C4-2B (cell line): ENCODE measurements at regions not wholly inside any gene's neighbourhood (a gene's known extent, or its start where the extent isn't known, plus 50 kb on each side); places are given as distances from the start of the nearest gene placed in this dataset.

Source experiments
- H3K27ac ChIP-seq: fragments of 450-650 bp; 2 replicates; pipeline ENCODE4 v1.5.1; 2017
- ZFX ChIP-seq: fragments of 450-650 bp; IDR thresholded peaks from 2 replicates; pipeline ENCODE4 v1.6.1; 2017
- TF ChIP-seq, protein P1 (sequence below): fragments of 450-650 bp; conservative IDR thresholded peaks from 2 replicates; pipeline ENCODE4 v1.5.1; 2017; ENCODE audit warnings: mild to moderate bottlenecking

DNA sequence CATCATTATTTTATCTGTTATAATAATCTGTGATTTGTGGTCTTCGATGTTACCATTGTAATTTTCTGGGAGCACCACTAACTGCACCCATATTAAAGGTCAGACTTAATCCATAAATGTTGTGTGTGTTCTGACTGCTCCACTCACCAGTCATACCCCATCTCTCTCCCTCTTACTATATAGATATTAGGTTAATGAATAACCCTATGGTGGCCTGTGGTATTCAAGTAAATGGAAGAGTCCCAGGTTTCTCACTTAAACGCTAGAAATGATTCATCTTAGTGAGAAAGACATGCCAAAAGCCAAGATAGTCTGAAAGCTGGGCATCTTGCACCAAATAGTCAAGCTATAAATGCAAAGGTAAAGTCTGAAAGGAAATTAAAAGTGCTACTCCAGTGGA is 1358.5 kb downstream of the ROBO2 start:
- TF ChIP-seq ZFX: no peak
- TF ChIP-seq, protein P1, sequence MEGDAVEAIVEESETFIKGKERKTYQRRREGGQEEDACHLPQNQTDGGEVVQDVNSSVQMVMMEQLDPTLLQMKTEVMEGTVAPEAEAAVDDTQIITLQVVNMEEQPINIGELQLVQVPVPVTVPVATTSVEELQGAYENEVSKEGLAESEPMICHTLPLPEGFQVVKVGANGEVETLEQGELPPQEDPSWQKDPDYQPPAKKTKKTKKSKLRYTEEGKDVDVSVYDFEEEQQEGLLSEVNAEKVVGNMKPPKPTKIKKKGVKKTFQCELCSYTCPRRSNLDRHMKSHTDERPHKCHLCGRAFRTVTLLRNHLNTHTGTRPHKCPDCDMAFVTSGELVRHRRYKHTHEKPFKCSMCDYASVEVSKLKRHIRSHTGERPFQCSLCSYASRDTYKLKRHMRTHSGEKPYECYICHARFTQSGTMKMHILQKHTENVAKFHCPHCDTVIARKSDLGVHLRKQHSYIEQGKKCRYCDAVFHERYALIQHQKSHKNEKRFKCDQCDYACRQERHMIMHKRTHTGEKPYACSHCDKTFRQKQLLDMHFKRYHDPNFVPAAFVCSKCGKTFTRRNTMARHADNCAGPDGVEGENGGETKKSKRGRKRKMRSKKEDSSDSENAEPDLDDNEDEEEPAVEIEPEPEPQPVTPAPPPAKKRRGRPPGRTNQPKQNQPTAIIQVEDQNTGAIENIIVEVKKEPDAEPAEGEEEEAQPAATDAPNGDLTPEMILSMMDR: no peak
- no peak overlapping the region for H3K27ac ChIP-seq

DNA sequence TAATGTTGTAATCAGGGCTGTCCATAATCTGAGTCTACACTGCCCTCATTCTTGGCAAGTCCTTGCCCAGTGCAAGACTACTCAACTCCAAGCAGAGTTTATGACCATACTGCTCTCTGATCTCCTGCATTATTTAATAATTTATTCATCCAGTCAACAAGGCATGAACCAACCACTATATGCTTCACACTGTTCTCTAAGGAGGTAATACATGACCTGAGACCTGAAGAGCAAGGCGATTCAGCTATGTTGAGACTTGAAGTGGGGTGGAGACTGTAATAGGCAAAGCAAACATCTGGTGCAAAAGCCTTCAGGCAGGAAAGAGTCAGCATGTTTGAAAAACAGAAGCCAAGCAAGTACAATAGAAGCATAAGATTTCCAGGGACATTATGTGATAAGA is 1362.8 kb downstream of the ROBO2 start:
- no peak overlapping the region for H3K27ac ChIP-seq
- TF ChIP-seq, protein P1: no peak
- no peak for TF ChIP-seq ZFX

DNA sequence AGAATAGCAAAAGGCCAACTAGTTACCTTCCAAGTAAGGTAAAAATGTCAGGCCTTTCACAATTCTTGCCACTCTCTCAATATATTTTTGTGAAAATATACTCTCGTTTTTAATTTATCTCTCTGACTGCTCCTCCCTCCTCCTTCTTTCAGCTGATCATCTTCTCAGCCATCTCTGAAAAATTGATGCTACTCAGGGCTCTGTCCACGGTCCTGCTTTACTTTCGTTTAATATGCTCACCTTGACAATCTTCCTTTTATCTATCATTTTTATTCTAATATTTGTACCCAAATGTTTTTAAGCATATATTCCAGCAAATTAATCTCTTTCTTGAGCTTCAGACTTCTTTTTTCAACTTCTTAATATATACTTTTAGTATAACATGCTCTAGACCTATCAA is 1362.1 kb downstream of the ROBO1 start:
- H3K27ac ChIP-seq: no peak overlapping the region
- TF ChIP-seq ZFX: no peak
- TF ChIP-seq, protein P1: no peak

DNA sequence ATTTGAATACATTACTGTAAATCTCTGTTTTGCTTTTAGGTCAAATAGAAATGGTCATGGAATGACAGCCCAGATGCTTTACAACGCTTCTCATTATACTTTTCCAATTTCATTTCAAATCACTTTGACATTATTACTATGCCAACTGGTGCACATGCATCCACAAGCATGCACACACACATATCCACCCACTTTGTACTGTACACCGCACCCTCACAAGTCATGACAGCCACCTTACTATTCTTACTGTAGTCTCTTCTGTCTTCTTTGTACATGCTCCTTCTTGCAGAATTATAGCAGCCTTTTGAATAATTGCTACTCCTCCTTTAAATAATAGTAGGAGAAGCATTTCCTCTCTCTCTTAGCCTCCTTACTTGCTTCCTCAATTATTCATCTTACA is 1361.4 kb downstream of the ROBO1 start:
- no peak for TF ChIP-seq ZFX
- TF ChIP-seq, protein P1: no peak
- no peak overlapping the region for H3K27ac ChIP-seq

- no peak overlapping the region for H3K27ac ChIP-seq
- TF ChIP-seq ZFX: no peak
- TF ChIP-seq, protein P1: no peak
Measured at GRCh38 chr3:78410077-78410476, 1357.7 kb downstream of the ROBO1 start.

GRCh38 chr3:78414261-78414660 is 1353.5 kb downstream of the ROBO1 start:
- H3K27ac ChIP-seq: no peak overlapping the region
- TF ChIP-seq, protein P1: no peak
- TF ChIP-seq ZFX: no peak

DNA sequence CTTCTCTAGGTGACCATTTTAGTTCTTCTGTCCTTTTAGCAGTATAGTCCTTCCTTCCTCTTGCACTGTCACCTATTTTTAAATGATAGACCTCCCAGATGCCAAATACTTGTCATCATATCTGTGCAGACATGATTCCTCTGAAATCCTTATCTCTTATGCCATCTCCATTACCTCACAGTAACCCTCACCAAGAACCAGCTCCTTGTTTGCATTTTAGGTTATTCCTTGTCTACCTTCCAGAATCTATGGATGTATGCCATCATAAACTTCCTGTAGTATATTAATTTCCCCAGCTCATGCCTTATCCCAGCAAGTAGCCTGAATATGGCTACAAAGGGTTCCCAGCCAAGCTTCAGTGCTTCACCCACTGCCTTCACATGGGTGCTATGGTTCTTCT is 1347.2 kb downstream of the ROBO1 start:
- TF ChIP-seq ZFX: no peak
- H3K27ac ChIP-seq: peak overlapping the region; percentile 32; the same call in 1 of the 2 replicates

GRCh38 chr3:78421247-78421966 is 1346.4 kb downstream of the ROBO1 start:
- H3K27ac ChIP-seq: no peak overlapping the region; the same call in 1 of the 2 replicates
- no peak for TF ChIP-seq ZFX
